SK-N-SH treated with all-trans-retinoic acid at 6 μM for 48 hours (cell line): ENCODE measurements at regions not wholly inside any gene's neighbourhood (a gene's known extent, or its start where the extent isn't known, plus 50 kb on each side); places are given as distances from the start of the nearest gene placed in this dataset.

Experiments used
- ATAC-seq: fragments of 200-7000 bp; cut with Tn5 transposase; 3 replicates; pipeline ENCODE4 v1.9.1; 2020; ENCODE audit warnings: mild to moderate bottlenecking, moderate library complexity
- BACH2 ChIP-seq: fragments of 250-450 bp; sonication (Bioruptor Pico); IDR thresholded peaks from 2 replicates; pipeline ENCODE4 v1.9.0; 2021; ENCODE audit warnings: mild to moderate bottlenecking, borderline replicate concordance
- CREB5 ChIP-seq: fragments of 250-450 bp; sonication (Bioruptor Pico); IDR thresholded peaks from 2 replicates; pipeline ENCODE4 v1.5.1; 2020; ENCODE audit warnings: low read depth, mild to moderate bottlenecking, moderate library complexity
- CSDC2 ChIP-seq: fragments of 250-450 bp; sonication (Bioruptor Pico); IDR thresholded peaks from 2 replicates; pipeline ENCODE4 v1.5.0; 2020; ENCODE audit warnings: mild to moderate bottlenecking, moderate library complexity
- ESRRG ChIP-seq: fragments of 250-450 bp; sonication (Bioruptor Pico); IDR thresholded peaks from 2 replicates; pipeline ENCODE4 v1.6.1; 2021; ENCODE audit warnings: mild to moderate bottlenecking
- GLIS3 ChIP-seq: fragments of 250-450 bp; sonication (Bioruptor Pico); IDR thresholded peaks from 2 replicates; pipeline ENCODE4 v1.5.0; 2020; ENCODE audit warnings: mild to moderate bottlenecking, moderate library complexity
- ISL1 ChIP-seq: fragments of 250-450 bp; sonication (Bioruptor Pico); IDR thresholded peaks from 2 replicates; pipeline ENCODE4 v2.1.2; 2022; ENCODE audit warnings: mild to moderate bottlenecking, moderate library complexity
- OSR1 ChIP-seq: fragments of 250-450 bp; sonication (Bioruptor Pico); IDR thresholded peaks from 2 replicates; pipeline ENCODE4 v1.8.0; 2022; ENCODE audit warnings: moderate library complexity, mild to moderate bottlenecking, inconsistent platforms
- PATZ1 ChIP-seq: fragments of 250-450 bp; sonication (Bioruptor Pico); IDR thresholded peaks from 2 replicates; pipeline ENCODE4 v1.8.0; 2020; ENCODE audit warnings: mild to moderate bottlenecking, moderate library complexity, borderline replicate concordance
- PPARA ChIP-seq: fragments of 250-450 bp; sonication (Bioruptor Pico); IDR thresholded peaks from 2 replicates; pipeline ENCODE4 v1.5.0; 2020; ENCODE audit warnings: mild to moderate bottlenecking, borderline replicate concordance
- RARB ChIP-seq: fragments of 250-450 bp; sonication (Bioruptor Pico); IDR thresholded peaks from 2 replicates; pipeline ENCODE4 v1.8.0; 2021; ENCODE audit warnings: mild to moderate bottlenecking, moderate library complexity
- SNAI2 ChIP-seq: fragments of 250-450 bp; sonication (Bioruptor Pico); IDR thresholded peaks from 2 replicates; pipeline ENCODE4 v1.5.0; 2020; ENCODE audit warnings: mild to moderate bottlenecking, moderate library complexity
- TCF4 ChIP-seq: fragments of 250-450 bp; sonication (Bioruptor Pico); IDR thresholded peaks from 2 replicates; pipeline ENCODE4 v1.8.0; 2021; ENCODE audit warnings: mild to moderate bottlenecking, moderate library complexity, borderline replicate concordance
- TOX ChIP-seq: fragments of 250-450 bp; sonication (Bioruptor Pico); IDR thresholded peaks from 2 replicates; pipeline ENCODE4 v1.8.0; 2021; ENCODE audit warnings: mild to moderate bottlenecking, moderate library complexity, borderline replicate concordance
- ZFP3 ChIP-seq: fragments of 250-450 bp; sonication (Bioruptor Pico); IDR thresholded peaks from 2 replicates; pipeline ENCODE4 v1.5.0; 2020; ENCODE audit warnings: mild to moderate bottlenecking, moderate library complexity
- ZFP30 ChIP-seq: fragments of 450-650 bp; formaldehyde crosslinking; IDR thresholded peaks from 2 replicates; pipeline ENCODE4 v1.5.0; 2022; ENCODE audit warnings: mild to moderate bottlenecking, moderate library complexity
- ZNF565 ChIP-seq: fragments of 450-650 bp; formaldehyde crosslinking; conservative IDR thresholded peaks from 2 replicates; pipeline ENCODE4 v1.5.0; 2020; ENCODE audit warnings: low read depth, mild to moderate bottlenecking, moderate library complexity
- ZNF70 ChIP-seq: fragments of 450-650 bp; formaldehyde crosslinking; IDR thresholded peaks from 2 replicates; pipeline ENCODE4 v1.5.0; 2020; ENCODE audit warnings: mild to moderate bottlenecking, moderate library complexity
- ZNF8 ChIP-seq: fragments of 450-650 bp; formaldehyde crosslinking; IDR thresholded peaks from 2 replicates; pipeline ENCODE4 v1.5.0; 2020; ENCODE audit warnings: mild to moderate bottlenecking, moderate library complexity
- TF ChIP-seq, protein P1 (sequence below): fragments of 250-450 bp; sonication (Bioruptor Pico); IDR thresholded peaks from 2 replicates; pipeline ENCODE4 v1.5.0; 2020; ENCODE audit warnings: mild to moderate bottlenecking, moderate library complexity
- TF ChIP-seq, protein P2 (sequence below): fragments of 250-450 bp; sonication (Bioruptor Pico); IDR thresholded peaks from 2 replicates; pipeline ENCODE4 v1.8.0; 2021; ENCODE audit warnings: low read depth, mild to moderate bottlenecking, moderate library complexity, borderline replicate concordance
- TF ChIP-seq, protein P3 (sequence below): fragments of 250-450 bp; sonication (Bioruptor Pico); IDR thresholded peaks from 2 replicates; pipeline ENCODE4 v1.5.1; 2021; ENCODE audit warnings: mild to moderate bottlenecking, moderate library complexity

- no peak for ATAC-seq
- no peak for TF ChIP-seq ZFP30 (CRISPR knock-in tag)
- no peak for TF ChIP-seq PATZ1 (CRISPR knock-in tag)
- TF ChIP-seq RARB (CRISPR knock-in tag), result no peak
- no peak for TF ChIP-seq OSR1 (CRISPR knock-in tag)
- no peak for TF ChIP-seq ZNF565
- TF ChIP-seq, protein P1, sequence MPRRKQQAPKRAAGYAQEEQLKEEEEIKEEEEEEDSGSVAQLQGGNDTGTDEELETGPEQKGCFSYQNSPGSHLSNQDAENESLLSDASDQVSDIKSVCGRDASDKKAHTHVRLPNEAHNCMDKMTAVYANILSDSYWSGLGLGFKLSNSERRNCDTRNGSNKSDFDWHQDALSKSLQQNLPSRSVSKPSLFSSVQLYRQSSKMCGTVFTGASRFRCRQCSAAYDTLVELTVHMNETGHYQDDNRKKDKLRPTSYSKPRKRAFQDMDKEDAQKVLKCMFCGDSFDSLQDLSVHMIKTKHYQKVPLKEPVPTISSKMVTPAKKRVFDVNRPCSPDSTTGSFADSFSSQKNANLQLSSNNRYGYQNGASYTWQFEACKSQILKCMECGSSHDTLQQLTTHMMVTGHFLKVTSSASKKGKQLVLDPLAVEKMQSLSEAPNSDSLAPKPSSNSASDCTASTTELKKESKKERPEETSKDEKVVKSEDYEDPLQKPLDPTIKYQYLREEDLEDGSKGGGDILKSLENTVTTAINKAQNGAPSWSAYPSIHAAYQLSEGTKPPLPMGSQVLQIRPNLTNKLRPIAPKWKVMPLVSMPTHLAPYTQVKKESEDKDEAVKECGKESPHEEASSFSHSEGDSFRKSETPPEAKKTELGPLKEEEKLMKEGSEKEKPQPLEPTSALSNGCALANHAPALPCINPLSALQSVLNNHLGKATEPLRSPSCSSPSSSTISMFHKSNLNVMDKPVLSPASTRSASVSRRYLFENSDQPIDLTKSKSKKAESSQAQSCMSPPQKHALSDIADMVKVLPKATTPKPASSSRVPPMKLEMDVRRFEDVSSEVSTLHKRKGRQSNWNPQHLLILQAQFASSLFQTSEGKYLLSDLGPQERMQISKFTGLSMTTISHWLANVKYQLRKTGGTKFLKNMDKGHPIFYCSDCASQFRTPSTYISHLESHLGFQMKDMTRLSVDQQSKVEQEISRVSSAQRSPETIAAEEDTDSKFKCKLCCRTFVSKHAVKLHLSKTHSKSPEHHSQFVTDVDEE (CRISPR knock-in tag), result no peak
- TF ChIP-seq ESRRG (CRISPR knock-in tag), result no peak
- TF ChIP-seq SNAI2 (CRISPR knock-in tag), result no peak
- TF ChIP-seq PPARA (CRISPR knock-in tag), result no peak
- no peak for TF ChIP-seq ZFP3 (CRISPR knock-in tag)
- TF ChIP-seq CSDC2 (CRISPR knock-in tag), result no peak
- TF ChIP-seq CREB5 (CRISPR knock-in tag), result no peak
- no peak for TF ChIP-seq BACH2
- TF ChIP-seq, protein P2, sequence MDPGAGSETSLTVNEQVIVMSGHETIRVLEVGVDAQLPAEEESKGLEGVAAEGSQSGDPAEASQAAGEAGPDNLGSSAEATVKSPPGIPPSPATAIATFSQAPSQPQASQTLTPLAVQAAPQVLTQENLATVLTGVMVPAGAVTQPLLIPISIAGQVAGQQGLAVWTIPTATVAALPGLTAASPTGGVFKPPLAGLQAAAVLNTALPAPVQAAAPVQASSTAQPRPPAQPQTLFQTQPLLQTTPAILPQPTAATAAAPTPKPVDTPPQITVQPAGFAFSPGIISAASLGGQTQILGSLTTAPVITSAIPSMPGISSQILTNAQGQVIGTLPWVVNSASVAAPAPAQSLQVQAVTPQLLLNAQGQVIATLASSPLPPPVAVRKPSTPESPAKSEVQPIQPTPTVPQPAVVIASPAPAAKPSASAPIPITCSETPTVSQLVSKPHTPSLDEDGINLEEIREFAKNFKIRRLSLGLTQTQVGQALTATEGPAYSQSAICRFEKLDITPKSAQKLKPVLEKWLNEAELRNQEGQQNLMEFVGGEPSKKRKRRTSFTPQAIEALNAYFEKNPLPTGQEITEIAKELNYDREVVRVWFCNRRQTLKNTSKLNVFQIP (CRISPR knock-in tag), result no peak
- no peak for TF ChIP-seq GLIS3 (CRISPR knock-in tag)
- TF ChIP-seq, protein P3, sequence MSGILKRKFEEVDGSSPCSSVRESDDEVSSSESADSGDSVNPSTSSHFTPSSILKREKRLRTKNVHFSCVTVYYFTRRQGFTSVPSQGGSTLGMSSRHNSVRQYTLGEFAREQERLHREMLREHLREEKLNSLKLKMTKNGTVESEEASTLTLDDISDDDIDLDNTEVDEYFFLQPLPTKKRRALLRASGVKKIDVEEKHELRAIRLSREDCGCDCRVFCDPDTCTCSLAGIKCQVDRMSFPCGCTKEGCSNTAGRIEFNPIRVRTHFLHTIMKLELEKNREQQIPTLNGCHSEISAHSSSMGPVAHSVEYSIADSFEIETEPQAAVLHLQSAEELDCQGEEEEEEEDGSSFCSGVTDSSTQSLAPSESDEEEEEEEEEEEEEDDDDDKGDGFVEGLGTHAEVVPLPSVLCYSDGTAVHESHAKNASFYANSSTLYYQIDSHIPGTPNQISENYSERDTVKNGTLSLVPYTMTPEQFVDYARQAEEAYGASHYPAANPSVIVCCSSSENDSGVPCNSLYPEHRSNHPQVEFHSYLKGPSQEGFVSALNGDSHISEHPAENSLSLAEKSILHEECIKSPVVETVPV, result no peak
- TF ChIP-seq ZNF70 (CRISPR knock-in tag), result no peak
- no peak for TF ChIP-seq ZNF8 (CRISPR knock-in tag)
- TF ChIP-seq ISL1 (CRISPR knock-in tag), result no peak
- no peak for TF ChIP-seq TCF4
Observed at GRCh38 chr2:122486705-122487415, 731.4 kb downstream of the TSN start.

- TF ChIP-seq TOX (CRISPR knock-in tag) (no peak), OSR1 (CRISPR knock-in tag) (no peak), ZNF8 (CRISPR knock-in tag) (no peak), PATZ1 (CRISPR knock-in tag) (no peak), TCF4 (no peak), CREB5 (CRISPR knock-in tag) (no peak), CSDC2 (CRISPR knock-in tag) (no peak)
- TF ChIP-seq, protein P1 (CRISPR knock-in tag), result no peak
- TF ChIP-seq, protein P3, result no peak
- no peak for ATAC-seq
Observed at GRCh38 chr2:122491011-122491410, 735.6 kb downstream of the TSN start.
